Mucosa of stomach (tissue), 1 donor: ENCODE measurements at regions not wholly inside any gene's neighbourhood (a gene's known extent, or its start where the extent isn't known, plus 50 kb on each side); places are given as distances from the start of the nearest gene placed in this dataset.

Source experiments
- H3K27me3 ChIP-seq: one replicate; pipeline ENCODE4 v1.7.0; 2013; ENCODE audit warnings: mild to moderate bottlenecking, low read length; ENCODE audit not compliant: control insufficient read depth, insufficient read depth
- H3K36me3 ChIP-seq: one replicate; pipeline ENCODE4 v1.7.0; 2013; ENCODE audit warnings: low read length; ENCODE audit not compliant: control insufficient read depth, insufficient read depth
- H3K4me1 ChIP-seq: one replicate; pipeline ENCODE4 v1.7.0; 2013; ENCODE audit warnings: mild to moderate bottlenecking, low read length; ENCODE audit not compliant: control insufficient read depth, insufficient read depth
- H3K4me3 ChIP-seq: one replicate; pipeline ENCODE4 v1.7.0; 2013; ENCODE audit warnings: low read length
- H3K9ac ChIP-seq: one replicate; pipeline ENCODE4 v1.7.0; 2013; ENCODE audit warnings: mild to moderate bottlenecking, low read length, moderate library complexity
- H3K9me3 ChIP-seq: one replicate; pipeline ENCODE4 v1.7.0; 2013; ENCODE audit warnings: mild to moderate bottlenecking, low read length, moderate library complexity; ENCODE audit not compliant: control insufficient read depth
- donor health status: Pancreatic carcinoma.

DNA sequence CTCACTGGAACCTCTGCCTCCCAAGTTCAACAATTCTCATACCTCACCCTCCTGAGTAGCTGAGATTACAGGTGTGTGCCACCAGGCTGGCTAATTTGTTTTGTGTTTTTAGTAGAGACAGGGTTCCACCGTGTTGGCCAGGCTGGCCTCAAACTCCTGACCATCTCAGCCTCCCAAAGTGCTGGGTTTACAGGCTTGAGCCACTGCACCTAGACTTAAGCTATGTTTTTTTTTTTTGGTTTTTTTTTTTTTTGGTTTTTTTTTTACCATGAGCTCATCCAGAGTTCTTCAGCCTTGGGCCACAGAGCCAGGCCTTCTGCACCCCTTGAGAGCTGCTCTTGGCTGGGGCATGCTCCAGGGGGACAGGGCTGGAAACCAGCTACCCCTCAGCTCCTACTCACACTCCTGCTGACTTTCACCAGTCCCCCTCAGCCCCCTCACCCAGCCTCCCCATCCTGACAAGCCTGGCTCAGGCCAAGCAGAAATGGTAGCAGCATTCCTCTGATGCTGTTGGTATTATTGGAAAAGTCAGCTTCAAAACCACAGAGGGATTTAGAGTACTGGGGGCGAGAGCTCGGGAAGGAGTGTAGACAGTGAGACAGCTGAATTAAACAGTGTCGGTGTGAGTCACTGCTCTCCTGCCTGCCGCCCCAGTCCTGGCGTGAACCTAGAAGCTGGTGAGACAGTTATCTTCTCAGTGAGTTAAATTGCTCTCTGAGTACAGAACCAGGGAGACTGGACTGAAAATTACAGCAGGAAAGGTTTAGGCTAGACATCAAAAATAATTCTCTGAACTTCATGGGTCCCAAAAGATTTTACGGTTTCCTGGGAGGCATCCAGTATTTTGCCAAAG, 63.7 kb downstream of the NAV1 start:
- H3K4me1 ChIP-seq: peaks cover 10% of the 10 kb centered on the region
- H3K4me3 ChIP-seq: no peak overlapping the region
- H3K9ac ChIP-seq: no peak overlapping the region
- no peaks in the 10 kb centered on the region for H3K36me3 ChIP-seq
- no peaks in the 10 kb centered on the region for H3K9me3 ChIP-seq
- no peaks in the 10 kb centered on the region for H3K27me3 ChIP-seq

GRCh38 chr1:201603613-201604232, 64.8 kb downstream of the NAV1 start:
- Histone ChIP-seq H3K4me1 (no peaks in the 10 kb centered on the region), H3K9me3 (no peaks in the 10 kb centered on the region), H3K4me3 (no peak overlapping the region), H3K36me3 (no peaks in the 10 kb centered on the region), H3K27me3 (no peaks in the 10 kb centered on the region), H3K9ac (no peak overlapping the region)

DNA sequence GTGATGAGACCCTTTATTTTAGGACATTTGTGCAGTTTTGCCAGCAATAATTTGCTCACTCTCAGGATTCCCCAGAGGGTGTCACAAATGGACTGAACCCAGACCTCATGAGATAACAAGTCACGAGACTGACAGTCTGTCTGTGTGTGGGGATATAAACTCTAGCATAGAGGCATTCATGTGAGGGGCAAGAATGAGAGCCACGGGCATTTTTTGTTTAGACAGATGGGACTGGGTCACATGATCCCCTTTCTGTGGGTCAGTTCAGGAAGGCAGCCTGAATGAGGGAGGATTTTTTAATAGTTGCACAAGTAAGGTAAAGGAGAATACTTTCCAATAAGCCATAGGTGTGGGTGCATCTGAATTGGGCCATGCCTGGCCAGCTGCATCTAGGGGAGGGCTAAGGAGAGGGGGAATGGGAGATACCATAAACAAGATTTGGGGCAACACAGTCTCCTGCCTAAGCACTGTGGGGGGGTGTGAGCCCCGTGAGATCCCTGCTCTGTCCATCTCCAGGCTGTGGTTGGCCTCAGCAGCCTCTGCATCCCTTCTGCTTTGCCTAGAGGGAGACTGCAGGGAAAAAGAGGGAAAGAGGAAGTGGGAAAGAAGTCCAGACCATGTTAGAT, 66.6 kb downstream of the NAV1 start:
- H3K36me3 ChIP-seq: no peaks in the 10 kb centered on the region
- no peak overlapping the region for H3K4me3 ChIP-seq
- no peak overlapping the region for H3K9ac ChIP-seq
- H3K4me1 ChIP-seq: no peaks in the 10 kb centered on the region
- no peaks in the 10 kb centered on the region for H3K27me3 ChIP-seq
- H3K9me3 ChIP-seq: no peaks in the 10 kb centered on the region

DNA sequence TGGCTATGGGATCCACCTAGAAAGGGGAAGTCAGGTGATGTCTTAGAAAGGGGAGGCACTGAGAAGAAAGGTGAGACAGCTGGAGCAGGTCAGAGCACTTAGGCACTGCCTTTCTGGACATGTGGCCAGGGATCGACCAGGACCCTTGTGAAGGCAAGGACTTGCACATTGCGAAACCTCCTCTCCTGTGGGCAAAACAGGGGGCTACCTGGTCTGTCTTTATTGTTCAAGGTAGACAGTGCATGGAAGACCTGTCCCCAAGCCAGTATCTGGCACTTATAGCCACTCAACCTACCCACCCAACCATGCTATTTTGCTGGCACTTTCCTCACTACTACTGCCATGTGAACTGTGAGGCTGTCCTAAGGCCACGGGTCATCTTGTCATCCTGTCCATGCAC, 67.2 kb downstream of the NAV1 start:
- Histone ChIP-seq H3K36me3 (no peaks in the 10 kb centered on the region), H3K4me1 (no peaks in the 10 kb centered on the region), H3K9ac (no peak overlapping the region), H3K4me3 (no peak overlapping the region), H3K9me3 (no peaks in the 10 kb centered on the region), H3K27me3 (no peaks in the 10 kb centered on the region)

DNA sequence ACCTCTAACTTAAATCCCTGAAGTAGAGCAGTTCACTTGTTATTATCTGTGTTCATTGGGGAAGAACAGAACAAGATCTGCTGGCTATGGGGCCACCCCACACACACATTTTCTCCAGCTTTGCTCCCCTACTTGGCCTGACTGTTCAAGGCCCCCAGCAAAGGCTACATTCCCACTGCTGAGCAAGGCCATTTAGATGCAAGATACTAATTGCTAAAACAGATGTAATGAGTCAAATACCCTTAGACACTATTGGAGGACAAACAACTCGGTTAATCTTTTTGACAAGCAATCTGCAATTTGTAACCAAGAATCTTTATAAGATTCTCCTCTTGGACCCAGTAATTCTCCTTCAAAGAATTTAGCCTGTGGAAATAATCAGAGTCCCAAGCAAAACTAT, 67.7 kb downstream of the NAV1 start:
- no peaks in the 10 kb centered on the region for H3K4me1 ChIP-seq
- no peaks in the 10 kb centered on the region for H3K36me3 ChIP-seq
- no peaks in the 10 kb centered on the region for H3K27me3 ChIP-seq
- no peak overlapping the region for H3K4me3 ChIP-seq
- H3K9me3 ChIP-seq: no peaks in the 10 kb centered on the region
- H3K9ac ChIP-seq: no peak overlapping the region

- no peak overlapping the region for H3K9ac ChIP-seq
- no peaks in the 10 kb centered on the region for H3K9me3 ChIP-seq
- H3K4me3 ChIP-seq: no peak overlapping the region
- H3K36me3 ChIP-seq: no peaks in the 10 kb centered on the region
- no peaks in the 10 kb centered on the region for H3K27me3 ChIP-seq
- H3K4me1 ChIP-seq: no peaks in the 10 kb centered on the region
Measured at GRCh38 chr1:201608635-201609395, 69.9 kb downstream of the NAV1 start.

DNA sequence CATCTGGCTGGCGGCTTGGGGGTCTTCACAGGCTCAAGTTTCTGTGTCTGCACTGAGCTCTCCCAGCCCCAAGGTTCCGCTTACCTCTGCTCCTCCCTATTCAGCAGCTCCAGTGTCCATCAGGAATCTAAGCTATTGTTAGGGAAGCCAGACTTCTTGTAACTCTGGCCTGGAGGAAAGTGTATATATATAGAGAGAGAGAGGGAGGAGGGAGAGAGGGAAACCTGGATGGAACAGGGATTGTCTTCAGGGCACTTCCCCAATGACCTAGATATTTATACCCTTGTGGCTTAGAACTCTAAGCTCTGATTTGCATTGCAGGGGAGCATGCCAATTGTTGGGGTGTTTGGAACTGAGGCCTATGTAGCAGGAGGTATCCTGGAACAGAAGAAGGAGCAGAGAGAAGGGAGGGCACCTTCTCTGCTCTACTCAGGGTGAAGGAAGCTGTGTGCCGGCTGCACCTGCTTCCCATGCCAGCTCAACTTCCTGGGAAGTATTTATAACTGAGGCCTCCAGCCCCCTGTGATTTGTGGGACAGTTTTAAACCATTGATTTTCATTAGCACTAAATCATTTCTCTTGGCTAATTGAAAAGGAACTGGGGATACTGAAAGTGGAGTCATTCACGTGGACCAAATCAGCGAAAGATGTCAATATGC, 70.9 kb downstream of the NAV1 start:
- H3K9me3 ChIP-seq: no peaks in the 10 kb centered on the region
- H3K27me3 ChIP-seq: peaks cover 3% of the 10 kb centered on the region
- H3K36me3 ChIP-seq: no peaks in the 10 kb centered on the region
- no peak overlapping the region for H3K4me3 ChIP-seq
- no peaks in the 10 kb centered on the region for H3K4me1 ChIP-seq
- H3K9ac ChIP-seq: no peak overlapping the region

- Histone ChIP-seq H3K27me3 (peaks cover 3% of the 10 kb centered on the region), H3K36me3 (no peaks in the 10 kb centered on the region), H3K9me3 (no peaks in the 10 kb centered on the region), H3K4me1 (no peaks in the 10 kb centered on the region), H3K9ac (no peak overlapping the region), H3K4me3 (no peak overlapping the region)
Measured at GRCh38 chr1:201610858-201611257, 71.9 kb downstream of the NAV1 start.

GRCh38 chr1:201612645-201613044, 73.7 kb downstream of the NAV1 start:
- H3K4me1 ChIP-seq: no peaks in the 10 kb centered on the region
- no peak overlapping the region for H3K4me3 ChIP-seq
- no peaks in the 10 kb centered on the region for H3K36me3 ChIP-seq
- H3K27me3 ChIP-seq: peaks cover 3% of the 10 kb centered on the region
- H3K9ac ChIP-seq: no peak overlapping the region
- no peaks in the 10 kb centered on the region for H3K9me3 ChIP-seq

DNA sequence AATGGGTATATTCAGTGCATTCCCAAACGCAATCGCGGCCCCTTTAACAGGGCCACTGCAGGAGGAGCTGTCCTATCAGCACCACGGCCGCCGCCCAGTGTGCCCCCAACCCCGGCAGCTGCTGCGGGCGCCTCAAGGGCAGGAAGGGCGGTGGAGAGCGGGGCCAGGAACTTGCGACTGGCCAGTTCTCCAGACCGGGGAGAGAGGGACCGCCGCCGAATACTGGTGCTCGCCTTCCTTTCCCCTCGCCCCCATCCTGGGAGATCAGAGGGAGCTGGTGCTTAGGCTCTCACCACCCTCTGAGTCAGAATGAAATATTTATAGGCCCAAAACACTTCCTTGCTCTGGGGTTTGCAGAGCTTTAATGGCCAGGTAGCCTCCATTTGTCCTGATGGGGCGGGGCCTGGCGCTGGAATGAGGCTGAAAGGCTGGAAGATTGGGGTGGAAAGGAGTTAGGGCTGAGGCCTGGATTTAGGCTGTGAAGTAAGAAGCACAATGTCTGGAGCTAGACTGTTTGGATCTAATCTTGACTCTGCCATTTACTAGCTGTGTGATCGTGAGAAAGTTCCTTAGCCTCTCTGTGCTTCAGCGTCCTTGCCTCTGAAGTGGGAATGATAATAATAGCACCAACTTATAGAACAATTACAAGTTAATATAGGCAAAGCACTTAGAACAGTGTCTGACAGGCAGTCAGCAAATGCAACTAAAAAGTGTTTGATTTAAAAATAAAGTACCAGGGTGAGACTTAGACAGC, 75.5 kb downstream of the NAV1 start:
- Histone ChIP-seq H3K36me3 (no peaks in the 10 kb centered on the region), H3K9ac (peak overlapping the region; percentile 5), H3K4me3 (no peak overlapping the region), H3K9me3 (no peaks in the 10 kb centered on the region), H3K27me3 (peaks cover 3% of the 10 kb centered on the region), H3K4me1 (no peaks in the 10 kb centered on the region)

DNA sequence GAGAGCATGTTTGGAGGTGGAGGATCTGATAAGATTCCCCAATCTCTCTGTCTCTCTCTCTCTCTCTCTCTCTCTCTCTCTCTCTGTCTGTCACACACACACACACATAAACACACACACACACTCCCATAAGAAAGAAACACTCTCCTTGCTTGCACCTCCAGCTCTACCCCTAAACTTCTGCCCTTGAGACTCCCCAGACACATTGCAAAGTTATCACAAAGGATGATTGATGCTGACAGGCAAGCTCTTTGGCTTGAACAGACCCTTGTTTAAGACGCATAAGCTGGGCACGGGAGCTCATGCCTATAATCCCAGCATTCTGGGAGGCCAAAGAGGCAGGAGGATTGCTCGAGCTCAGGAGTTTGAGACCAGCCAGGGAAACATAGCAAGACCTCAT, 78.2 kb downstream of the NAV1 start:
- no peaks in the 10 kb centered on the region for H3K4me1 ChIP-seq
- H3K4me3 ChIP-seq: no peak overlapping the region
- peaks cover 3% of the 10 kb centered on the region for H3K27me3 ChIP-seq
- no peaks in the 10 kb centered on the region for H3K36me3 ChIP-seq
- no peaks in the 10 kb centered on the region for H3K9me3 ChIP-seq
- no peak overlapping the region for H3K9ac ChIP-seq
